Endodermal cell (in vitro differentiated cells): ENCODE measurements at regions not wholly inside any gene's neighbourhood (a gene's known extent, or its start where the extent isn't known, plus 50 kb on each side); places are given as distances from the start of the nearest gene placed in this dataset.

Experiments
- DNase-seq: peaks from one replicate; pipeline ENCODE4 v3.0.0-alpha.2; 2017
- H3K27ac ChIP-seq: 2 replicates; pipeline ENCODE4 v1.5.1; 2013; ENCODE audit warnings: mild to moderate bottlenecking, low read depth, low read length, moderate library complexity
- H3K27me3 ChIP-seq: 2 replicates; pipeline ENCODE4 v1.6.1; 2013; ENCODE audit warnings: mild to moderate bottlenecking, low read length, moderate library complexity; ENCODE audit not compliant: insufficient read depth, control insufficient read depth, poor library complexity, severe bottlenecking
- H3K36me3 ChIP-seq: 2 replicates; pipeline ENCODE4 v1.7.0; 2013; ENCODE audit warnings: mild to moderate bottlenecking, low read length, moderate library complexity; ENCODE audit not compliant: control insufficient read depth, insufficient read depth
- H3K4me1 ChIP-seq: one replicate; pipeline ENCODE4 v1.7.0; 2013; ENCODE audit warnings: low read length; ENCODE audit not compliant: control insufficient read depth, insufficient read depth
- H3K4me3 ChIP-seq: 2 replicates; pipeline ENCODE4 v1.5.1; 2013; ENCODE audit warnings: mild to moderate bottlenecking, low read length, moderate library complexity
- H3K9ac ChIP-seq: 2 replicates; pipeline ENCODE4 v1.6.1; 2013; ENCODE audit warnings: mild to moderate bottlenecking, low read length, moderate library complexity; ENCODE audit not compliant: poor library complexity, severe bottlenecking; ENCODE audit errors: extremely low read depth
- H3K9me3 ChIP-seq: 2 replicates; pipeline ENCODE4 v1.6.1; 2013; ENCODE audit warnings: mild to moderate bottlenecking, low read length, moderate library complexity; ENCODE audit not compliant: control insufficient read depth
- H3K27ac Mint-ChIP-seq: 2 replicates; pipeline ENCODE4 v1.8.0; 2020; ENCODE audit warnings: mixed read lengths
- H3K27me3 Mint-ChIP-seq: 2 replicates; pipeline ENCODE4 v1.8.0; 2021; ENCODE audit warnings: mild to moderate bottlenecking, mixed read lengths; ENCODE audit not compliant: insufficient read depth
- H3K36me3 Mint-ChIP-seq: 2 replicates; pipeline ENCODE4 v1.8.0; 2020; ENCODE audit warnings: low read depth, mixed read lengths
- H3K4me1 Mint-ChIP-seq: 2 replicates; pipeline ENCODE4 v1.8.0; 2020; ENCODE audit warnings: mixed read lengths
- H3K4me3 Mint-ChIP-seq: 2 replicates; pipeline ENCODE4 v1.8.0; 2020; ENCODE audit warnings: mild to moderate bottlenecking, moderate library complexity, mixed read lengths
- H3K9me3 Mint-ChIP-seq: 2 replicates; pipeline ENCODE4 v1.8.0; 2020; ENCODE audit warnings: mild to moderate bottlenecking, mixed read lengths
- CTCF ChIP-seq: fragments of 200-600 bp; sonication (generic); conservative IDR thresholded peaks from 2 replicates; pipeline ENCODE4 v1.5.0; 2021; ENCODE audit warnings: antibody characterized with exemption, mild to moderate bottlenecking
- WGBS, 2 experiments: methylation state at CpG; one replicate each; pipeline versions ENCODE4 v1.1.5 to v1.1.7; 2013; ENCODE audit warnings: missing lambda C conversion rate in 2 of 2, mixed read lengths in 1 of 2; ENCODE audit not compliant: insufficient coverage in 1 of 2, insufficient read length in 1 of 2; 5-methylcytosine and 5-hydroxymethylcytosine counted together

- no peak overlapping the region for H3K27ac Mint-ChIP-seq
Measured at GRCh38 chr5:25570067-25570583, 925.3 kb upstream of the CDH10 start.

GRCh38 chr5:25568989-25569625 is 924.3 kb upstream of the CDH10 start:
- Mint-ChIP-seq H3K36me3 (no peaks in the 10 kb centered on the region), H3K27me3 (no peaks in the 10 kb centered on the region), H3K4me1 (peaks cover 22% of the 10 kb centered on the region), H3K9me3 (peaks cover 10% of the 10 kb centered on the region), H3K27ac (no peak overlapping the region), H3K4me3 (no peak overlapping the region)
- TF ChIP-seq CTCF: no peak
- H3K9ac ChIP-seq: no peak overlapping the region
- WGBS, 2 experiments: 90 to 92% methylated on average over 11 to 17 of the region's 17 CpGs
- no peaks in the 10 kb centered on the region for H3K36me3 ChIP-seq
- H3K27ac ChIP-seq: no peak overlapping the region
- no peak overlapping the region for H3K4me3 ChIP-seq
- no peak for DNase-seq
- H3K27me3 ChIP-seq: no peaks in the 10 kb centered on the region
- peaks cover 4% of the 10 kb centered on the region for H3K4me1 ChIP-seq
- H3K9me3 ChIP-seq: no peaks in the 10 kb centered on the region

More at GRCh38 chr5:25570067-25570583, 925.3 kb upstream of the CDH10 start:
- no peak overlapping the region for H3K27ac ChIP-seq
- Mint-ChIP-seq H3K36me3 (no peaks in the 10 kb centered on the region), H3K4me3 (no peak overlapping the region), H3K27me3 (no peaks in the 10 kb centered on the region), H3K9me3 (peaks cover 3% of the 10 kb centered on the region), H3K4me1 (peaks cover 31% of the 10 kb centered on the region)
- no peaks in the 10 kb centered on the region for H3K27me3 ChIP-seq
- H3K36me3 ChIP-seq: no peaks in the 10 kb centered on the region
- H3K9ac ChIP-seq: no peak overlapping the region
- H3K4me1 ChIP-seq: peaks cover 4% of the 10 kb centered on the region
- no peaks in the 10 kb centered on the region for H3K9me3 ChIP-seq
- H3K4me3 ChIP-seq: no peak overlapping the region
- TF ChIP-seq CTCF: no peak
- DNase-seq: peak; percentile 69
- 67 to 70% methylated on average over 1 to 5 of the region's 5 CpGs for WGBS, 2 experiments

- Mint-ChIP-seq H3K4me1 (peaks cover 15% of the 10 kb centered on the region), H3K36me3 (no peaks in the 10 kb centered on the region), H3K27ac (no peak overlapping the region), H3K4me3 (no peak overlapping the region), H3K9me3 (peaks cover 18% of the 10 kb centered on the region), H3K27me3 (no peaks in the 10 kb centered on the region)
- DNase-seq: no peak
- H3K4me1 ChIP-seq: peaks cover 4% of the 10 kb centered on the region
- no peak for TF ChIP-seq CTCF
- no peak overlapping the region for H3K4me3 ChIP-seq
- H3K27me3 ChIP-seq: no peaks in the 10 kb centered on the region
- H3K9ac ChIP-seq: no peak overlapping the region
- H3K36me3 ChIP-seq: no peaks in the 10 kb centered on the region
- peaks cover 7% of the 10 kb centered on the region for H3K9me3 ChIP-seq
- WGBS, 2 experiments: no CpG with 5 or more reads among the region's 1 CpG
- H3K27ac ChIP-seq: no peak overlapping the region
Measured at GRCh38 chr5:25568294-25568693, 923.5 kb upstream of the CDH10 start.
